HEK293 (cell line): ENCODE measurements at regions not wholly inside any gene's neighbourhood (a gene's known extent, or its start where the extent isn't known, plus 50 kb on each side); places are given as distances from the start of the nearest gene placed in this dataset.

Experiments used
- CTCF ChIA-PET: fragments of 350-600 bp; formaldehyde crosslinking; extraction: SDS; loops from one replicate; lab custom pipeline; 2021; ENCODE audit warnings: antibody characterized with exemption; lab: Yijun Ruan, JAX
- POLR2A ChIA-PET: fragments of 300-600 bp; formaldehyde crosslinking; extraction: SDS; loops from one replicate; lab custom pipeline; 2020; ENCODE audit warnings: antibody characterized with exemption, inconsistent platforms; lab: Yijun Ruan, JAX
- H3K27ac ChIP-seq: fragments of 200-500 bp; sonication (Bioruptor generic); 2 replicates; pipeline ENCODE4 v1.5.1; 2014; ENCODE audit warnings: low read depth, low read length, control low read depth, inconsistent platforms; ENCODE audit errors: extremely low read depth
- H3K36me3 ChIP-seq, 2 experiments: fragments of 200-500 bp in 1 of 2; sonication (Bioruptor generic) in 1 of 2; 1 replicate in 1 of 2; 2 replicates in 1 of 2; pipeline ENCODE4 v1.5.1; 2014 to 2017; ENCODE audit warnings: inconsistent platforms in 2 of 2, low read length in 2 of 2; ENCODE audit not compliant: control insufficient read depth in 2 of 2, insufficient read depth in 1 of 2
- H3K4me1 ChIP-seq: fragments of 200-500 bp; sonication (Bioruptor generic); 2 replicates; pipeline ENCODE4 v1.5.1; 2014; ENCODE audit warnings: mild to moderate bottlenecking, low read length, inconsistent platforms; ENCODE audit not compliant: control insufficient read depth, insufficient read depth
- H3K4me3 ChIP-seq: 2 replicates; pipeline ENCODE4 v1.5.1; 2011; ENCODE audit warnings: low read depth, mild to moderate bottlenecking, control low read depth, low read length, moderate library complexity
- H3K9me3 ChIP-seq: fragments of 200-500 bp; sonication (Bioruptor generic); 2 replicates; pipeline ENCODE4 v1.5.1; 2014; ENCODE audit warnings: low read depth, low read length, inconsistent platforms; ENCODE audit not compliant: control insufficient read depth, insufficient read depth
- GLI2 ChIP-seq: fragments of 450-650 bp; formaldehyde crosslinking; IDR thresholded peaks from 2 replicates; pipeline ENCODE4; 2017; ENCODE audit warnings: missing biosample characterization, missing genetic modification characterization, low read depth, borderline replicate concordance
- HOXD13 ChIP-seq: sonication (generic); formaldehyde crosslinking; IDR thresholded peaks from 2 replicates; pipeline ENCODE4 v1.8.0; 2022; ENCODE audit warnings: missing genetic modification reagents, borderline replicate concordance
- SETDB1 ChIP-seq: IDR thresholded peaks from one replicate; pipeline ENCODE4 v1.6.1; 2017; ENCODE audit warnings: mild to moderate bottlenecking, low read length, moderate library complexity, mixed read lengths; ENCODE audit not compliant: insufficient read length
- WT1 ChIP-seq: fragments of 450-650 bp; formaldehyde crosslinking; IDR thresholded peaks from 2 replicates; pipeline ENCODE4 v1.5.1; 2016; ENCODE audit warnings: missing biosample characterization, missing genetic modification characterization
- ZNF202 ChIP-seq: fragments of 450-650 bp; formaldehyde crosslinking; IDR thresholded peaks from 2 replicates; pipeline ENCODE4 v1.5.1; 2016; ENCODE audit warnings: missing biosample characterization, missing genetic modification characterization, borderline replicate concordance
- ZNF302 ChIP-seq: fragments of 450-650 bp; formaldehyde crosslinking; IDR thresholded peaks from 2 replicates; pipeline ENCODE4 v1.5.1; 2016; ENCODE audit warnings: missing biosample characterization, missing genetic modification characterization, low read depth
- ZNF324 ChIP-seq: fragments of 450-650 bp; formaldehyde crosslinking; IDR thresholded peaks from 2 replicates; pipeline ENCODE4 v1.5.1; 2016; ENCODE audit warnings: missing biosample characterization, missing genetic modification characterization
- ZNF37A ChIP-seq: fragments of 450-650 bp; IDR thresholded peaks from 2 replicates; pipeline ENCODE4 v1.5.1; 2018; ENCODE audit warnings: missing biosample characterization, missing genetic modification characterization
- ZNF660 ChIP-seq: fragments of 450-650 bp; IDR thresholded peaks from 2 replicates; pipeline ENCODE4 v1.5.1; 2018; ENCODE audit warnings: missing biosample characterization, mild to moderate bottlenecking, missing genetic modification characterization
- ZNF670 ChIP-seq: fragments of 450-650 bp; formaldehyde crosslinking; IDR thresholded peaks from 2 replicates; pipeline ENCODE4 v1.5.1; 2016; ENCODE audit warnings: missing biosample characterization, missing genetic modification characterization, low read depth
- ZNF768 ChIP-seq: fragments of 450-650 bp; formaldehyde crosslinking; IDR thresholded peaks from 2 replicates; pipeline ENCODE4 v1.5.1; 2018; ENCODE audit warnings: missing biosample characterization, mild to moderate bottlenecking, missing genetic modification characterization
- ZSCAN18 ChIP-seq: fragments of 450-650 bp; formaldehyde crosslinking; IDR thresholded peaks from 2 replicates; pipeline ENCODE4 v1.5.1; 2016; ENCODE audit warnings: missing biosample characterization, missing genetic modification characterization
- ZXDB ChIP-seq: fragments of 450-650 bp; formaldehyde crosslinking; IDR thresholded peaks from 2 replicates; pipeline ENCODE4 v1.5.1; 2016; ENCODE audit warnings: missing biosample characterization, missing genetic modification characterization
- TF ChIP-seq, protein P1 (sequence below): fragments of 450-650 bp; formaldehyde crosslinking; IDR thresholded peaks from 2 replicates; pipeline ENCODE4 v1.5.1; 2016; ENCODE audit warnings: missing biosample characterization, missing genetic modification characterization, borderline replicate concordance
- TF ChIP-seq, protein P2 (sequence below): fragments of 450-650 bp; formaldehyde crosslinking; IDR thresholded peaks from 2 replicates; pipeline ENCODE4 v1.5.1; 2016; ENCODE audit warnings: missing biosample characterization, missing genetic modification characterization
- TF ChIP-seq, protein P3 (sequence below): fragments of 450-650 bp; formaldehyde crosslinking; IDR thresholded peaks from 2 replicates; pipeline ENCODE4 v1.5.1; 2016; ENCODE audit warnings: missing biosample characterization, missing genetic modification characterization
- TF ChIP-seq, protein P4 (sequence below): fragments of 450-650 bp; formaldehyde crosslinking; IDR thresholded peaks from 2 replicates; pipeline ENCODE4 v1.5.1; 2016; ENCODE audit warnings: missing biosample characterization, missing genetic modification characterization
- TF ChIP-seq, protein P5 (sequence below): fragments of 450-650 bp; formaldehyde crosslinking; IDR thresholded peaks from 2 replicates; pipeline ENCODE4 v1.5.1; 2016; ENCODE audit warnings: missing biosample characterization, missing genetic modification characterization
- TF ChIP-seq, protein P6 (sequence below): fragments of 450-650 bp; formaldehyde crosslinking; IDR thresholded peaks from 2 replicates; pipeline ENCODE4 v1.5.1; 2016; ENCODE audit warnings: missing biosample characterization, missing genetic modification characterization

DNA sequence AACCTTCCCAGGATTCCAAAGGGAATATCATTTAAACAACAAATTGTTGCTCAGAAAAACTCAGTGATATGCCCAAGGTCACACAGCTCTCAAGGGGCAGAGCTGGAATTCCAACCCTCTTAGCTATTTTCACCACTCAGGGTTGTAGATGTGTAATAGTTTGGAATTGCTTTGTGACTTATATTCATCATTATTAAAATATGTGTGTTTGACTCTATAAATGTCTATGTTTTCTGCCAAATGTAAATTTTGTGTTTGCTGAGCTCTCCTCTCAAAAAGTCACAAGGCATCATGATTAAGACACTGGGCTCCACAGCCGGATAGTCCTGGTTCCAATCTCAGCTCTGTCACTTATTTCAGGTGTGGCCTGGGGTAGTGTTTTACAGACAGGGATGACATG is 407.3 kb downstream of the TMEM135 start:
- H3K36me3 ChIP-seq: no peaks in the 10 kb centered on the region
- no peak for TF ChIP-seq WT1 (tag by site-specific recombination)
- TF ChIP-seq, protein P1, sequence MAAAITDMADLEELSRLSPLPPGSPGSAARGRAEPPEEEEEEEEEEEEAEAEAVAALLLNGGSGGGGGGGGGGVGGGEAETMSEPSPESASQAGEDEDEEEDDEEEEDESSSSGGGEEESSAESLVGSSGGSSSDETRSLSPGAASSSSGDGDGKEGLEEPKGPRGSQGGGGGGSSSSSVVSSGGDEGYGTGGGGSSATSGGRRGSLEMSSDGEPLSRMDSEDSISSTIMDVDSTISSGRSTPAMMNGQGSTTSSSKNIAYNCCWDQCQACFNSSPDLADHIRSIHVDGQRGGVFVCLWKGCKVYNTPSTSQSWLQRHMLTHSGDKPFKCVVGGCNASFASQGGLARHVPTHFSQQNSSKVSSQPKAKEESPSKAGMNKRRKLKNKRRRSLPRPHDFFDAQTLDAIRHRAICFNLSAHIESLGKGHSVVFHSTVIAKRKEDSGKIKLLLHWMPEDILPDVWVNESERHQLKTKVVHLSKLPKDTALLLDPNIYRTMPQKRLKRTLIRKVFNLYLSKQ (tag by site-specific recombination): no peak
- TF ChIP-seq ZNF768 (tag by site-specific recombination): no peak
- TF ChIP-seq, protein P2, sequence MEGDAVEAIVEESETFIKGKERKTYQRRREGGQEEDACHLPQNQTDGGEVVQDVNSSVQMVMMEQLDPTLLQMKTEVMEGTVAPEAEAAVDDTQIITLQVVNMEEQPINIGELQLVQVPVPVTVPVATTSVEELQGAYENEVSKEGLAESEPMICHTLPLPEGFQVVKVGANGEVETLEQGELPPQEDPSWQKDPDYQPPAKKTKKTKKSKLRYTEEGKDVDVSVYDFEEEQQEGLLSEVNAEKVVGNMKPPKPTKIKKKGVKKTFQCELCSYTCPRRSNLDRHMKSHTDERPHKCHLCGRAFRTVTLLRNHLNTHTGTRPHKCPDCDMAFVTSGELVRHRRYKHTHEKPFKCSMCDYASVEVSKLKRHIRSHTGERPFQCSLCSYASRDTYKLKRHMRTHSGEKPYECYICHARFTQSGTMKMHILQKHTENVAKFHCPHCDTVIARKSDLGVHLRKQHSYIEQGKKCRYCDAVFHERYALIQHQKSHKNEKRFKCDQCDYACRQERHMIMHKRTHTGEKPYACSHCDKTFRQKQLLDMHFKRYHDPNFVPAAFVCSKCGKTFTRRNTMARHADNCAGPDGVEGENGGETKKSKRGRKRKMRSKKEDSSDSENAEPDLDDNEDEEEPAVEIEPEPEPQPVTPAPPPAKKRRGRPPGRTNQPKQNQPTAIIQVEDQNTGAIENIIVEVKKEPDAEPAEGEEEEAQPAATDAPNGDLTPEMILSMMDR (tag by site-specific recombination): no peak
- TF ChIP-seq, protein P3, sequence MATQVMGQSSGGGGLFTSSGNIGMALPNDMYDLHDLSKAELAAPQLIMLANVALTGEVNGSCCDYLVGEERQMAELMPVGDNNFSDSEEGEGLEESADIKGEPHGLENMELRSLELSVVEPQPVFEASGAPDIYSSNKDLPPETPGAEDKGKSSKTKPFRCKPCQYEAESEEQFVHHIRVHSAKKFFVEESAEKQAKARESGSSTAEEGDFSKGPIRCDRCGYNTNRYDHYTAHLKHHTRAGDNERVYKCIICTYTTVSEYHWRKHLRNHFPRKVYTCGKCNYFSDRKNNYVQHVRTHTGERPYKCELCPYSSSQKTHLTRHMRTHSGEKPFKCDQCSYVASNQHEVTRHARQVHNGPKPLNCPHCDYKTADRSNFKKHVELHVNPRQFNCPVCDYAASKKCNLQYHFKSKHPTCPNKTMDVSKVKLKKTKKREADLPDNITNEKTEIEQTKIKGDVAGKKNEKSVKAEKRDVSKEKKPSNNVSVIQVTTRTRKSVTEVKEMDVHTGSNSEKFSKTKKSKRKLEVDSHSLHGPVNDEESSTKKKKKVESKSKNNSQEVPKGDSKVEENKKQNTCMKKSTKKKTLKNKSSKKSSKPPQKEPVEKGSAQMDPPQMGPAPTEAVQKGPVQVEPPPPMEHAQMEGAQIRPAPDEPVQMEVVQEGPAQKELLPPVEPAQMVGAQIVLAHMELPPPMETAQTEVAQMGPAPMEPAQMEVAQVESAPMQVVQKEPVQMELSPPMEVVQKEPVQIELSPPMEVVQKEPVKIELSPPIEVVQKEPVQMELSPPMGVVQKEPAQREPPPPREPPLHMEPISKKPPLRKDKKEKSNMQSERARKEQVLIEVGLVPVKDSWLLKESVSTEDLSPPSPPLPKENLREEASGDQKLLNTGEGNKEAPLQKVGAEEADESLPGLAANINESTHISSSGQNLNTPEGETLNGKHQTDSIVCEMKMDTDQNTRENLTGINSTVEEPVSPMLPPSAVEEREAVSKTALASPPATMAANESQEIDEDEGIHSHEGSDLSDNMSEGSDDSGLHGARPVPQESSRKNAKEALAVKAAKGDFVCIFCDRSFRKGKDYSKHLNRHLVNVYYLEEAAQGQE (tag by site-specific recombination): no peak
- TF ChIP-seq SETDB1: no peak
- TF ChIP-seq ZXDB (tag by site-specific recombination): no peak
- TF ChIP-seq ZNF202 (tag by site-specific recombination): no peak
- no peak for TF ChIP-seq ZNF670
- TF ChIP-seq ZNF302 (tag by site-specific recombination): no peak
- no peak for TF ChIP-seq GLI2 (tag by site-specific recombination)
- TF ChIP-seq, protein P4, sequence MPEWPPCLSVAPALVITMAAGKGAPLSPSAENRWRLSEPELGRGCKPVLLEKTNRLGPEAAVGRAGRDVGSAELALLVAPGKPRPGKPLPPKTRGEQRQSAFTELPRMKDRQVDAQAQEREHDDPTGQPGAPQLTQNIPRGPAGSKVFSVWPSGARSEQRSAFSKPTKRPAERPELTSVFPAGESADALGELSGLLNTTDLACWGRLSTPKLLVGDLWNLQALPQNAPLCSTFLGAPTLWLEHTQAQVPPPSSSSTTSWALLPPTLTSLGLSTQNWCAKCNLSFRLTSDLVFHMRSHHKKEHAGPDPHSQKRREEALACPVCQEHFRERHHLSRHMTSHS (tag by site-specific recombination): no peak
- TF ChIP-seq HOXD13 (CRISPR knock-in tag): no peak
- TF ChIP-seq, protein P5, sequence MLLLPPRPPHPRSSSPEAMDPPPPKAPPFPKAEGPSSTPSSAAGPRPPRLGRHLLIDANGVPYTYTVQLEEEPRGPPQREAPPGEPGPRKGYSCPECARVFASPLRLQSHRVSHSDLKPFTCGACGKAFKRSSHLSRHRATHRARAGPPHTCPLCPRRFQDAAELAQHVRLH (tag by site-specific recombination): no peak
- no peak for TF ChIP-seq ZNF37A (tag by site-specific recombination)
- TF ChIP-seq ZNF660 (tag by site-specific recombination): no peak
- TF ChIP-seq, protein P6, sequence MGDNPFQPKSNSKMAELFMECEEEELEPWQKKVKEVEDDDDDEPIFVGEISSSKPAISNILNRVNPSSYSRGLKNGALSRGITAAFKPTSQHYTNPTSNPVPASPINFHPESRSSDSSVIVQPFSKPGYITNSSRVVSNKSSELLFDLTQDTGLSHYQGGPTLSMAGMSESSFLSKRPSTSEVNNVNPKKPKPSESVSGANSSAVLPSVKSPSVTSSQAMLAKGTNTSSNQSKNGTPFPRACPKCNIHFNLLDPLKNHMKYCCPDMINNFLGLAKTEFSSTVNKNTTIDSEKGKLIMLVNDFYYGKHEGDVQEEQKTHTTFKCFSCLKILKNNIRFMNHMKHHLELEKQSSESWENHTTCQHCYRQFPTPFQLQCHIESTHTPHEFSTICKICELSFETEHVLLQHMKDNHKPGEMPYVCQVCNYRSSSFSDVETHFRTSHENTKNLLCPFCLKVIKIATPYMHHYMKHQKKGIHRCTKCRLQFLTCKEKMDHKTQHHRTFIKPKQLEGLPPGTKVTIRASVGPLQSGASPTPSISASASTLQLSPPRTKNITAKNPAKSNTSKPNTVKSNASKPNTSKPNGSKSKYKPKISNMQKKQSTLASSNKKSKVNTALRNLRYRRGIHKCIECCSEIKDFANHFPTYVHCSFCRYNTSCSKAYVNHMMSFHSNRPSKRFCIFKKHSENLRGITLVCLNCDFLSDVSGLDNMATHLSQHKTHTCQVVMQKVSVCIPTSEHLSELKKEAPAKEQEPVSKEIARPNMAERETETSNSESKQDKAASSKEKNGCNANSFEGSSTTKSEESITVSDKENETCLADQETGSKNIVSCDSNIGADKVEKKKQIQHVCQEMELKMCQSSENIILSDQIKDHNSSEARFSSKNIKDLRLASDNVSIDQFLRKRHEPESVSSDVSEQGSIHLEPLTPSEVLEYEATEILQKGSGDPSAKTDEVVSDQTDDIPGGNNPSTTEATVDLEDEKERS (tag by site-specific recombination): no peak
- TF ChIP-seq ZNF324 (tag by site-specific recombination): no peak
- no peak for TF ChIP-seq ZSCAN18
- no peaks in the 10 kb centered on the region for H3K4me1 ChIP-seq
- H3K27ac ChIP-seq: no peak overlapping the region
- no peaks in the 10 kb centered on the region for H3K9me3 ChIP-seq
- H3K4me3 ChIP-seq: no peak overlapping the region
- POLR2A ChIA-PET: no interaction called here
- CTCF ChIA-PET: no interaction called here
